HepG2 (cell line): ENCODE measurements at regions not wholly inside any gene's neighbourhood (a gene's known extent, or its start where the extent isn't known, plus 50 kb on each side); places are given as distances from the start of the nearest gene placed in this dataset.

Source experiments
- ARNTL ChIP-seq: sonication (generic); formaldehyde crosslinking; IDR thresholded peaks from 2 replicates; pipeline ENCODE4 v1.4.0; 2020; ENCODE audit warnings: mild to moderate bottlenecking, missing genetic modification reagents
- FOXO1 ChIP-seq: sonication (generic); formaldehyde crosslinking; IDR thresholded peaks from 2 replicates; pipeline ENCODE4 v1.4.0; 2020; ENCODE audit warnings: missing genetic modification reagents
- MTF2 ChIP-seq: sonication (generic); formaldehyde crosslinking; IDR thresholded peaks from 2 replicates; pipeline ENCODE4 v1.5.0; 2020; ENCODE audit warnings: missing genetic modification reagents, borderline replicate concordance
- SMAD9 ChIP-seq: sonication (generic); formaldehyde crosslinking; IDR thresholded peaks from 2 replicates; pipeline ENCODE4 v1.5.1; 2020; ENCODE audit warnings: mild to moderate bottlenecking, missing genetic modification reagents
- ZNF282 ChIP-seq: fragments of 450-650 bp; IDR thresholded peaks from 2 replicates; pipeline ENCODE4 v1.6.1; 2018; ENCODE audit not compliant: partially characterized antibody
- TF ChIP-seq, protein P1 (sequence below): sonication (generic); formaldehyde crosslinking; IDR thresholded peaks from 2 replicates; pipeline ENCODE4 v1.8.0; 2022; ENCODE audit warnings: missing genetic modification reagents, mild to moderate bottlenecking, moderate library complexity, borderline replicate concordance
- TF ChIP-seq, protein P2 (sequence below): sonication (generic); formaldehyde crosslinking; IDR thresholded peaks from 2 replicates; pipeline ENCODE4 v1.5.0; 2020; ENCODE audit warnings: mild to moderate bottlenecking, missing genetic modification reagents, borderline replicate concordance
- TF ChIP-seq, protein P3 (sequence below), 2 experiments: sonication (generic) in 1 of 2; formaldehyde crosslinking in 1 of 2; IDR thresholded peaks; 2 replicates each; pipeline versions ENCODE4 v1.4.0 to v1.6.1; 2018 to 2020; ENCODE audit warnings: missing genetic modification reagents in 2 of 2, borderline replicate concordance in 1 of 2, low read depth in 1 of 2, mild to moderate bottlenecking in 1 of 2, missing biosample characterization in 1 of 2

DNA sequence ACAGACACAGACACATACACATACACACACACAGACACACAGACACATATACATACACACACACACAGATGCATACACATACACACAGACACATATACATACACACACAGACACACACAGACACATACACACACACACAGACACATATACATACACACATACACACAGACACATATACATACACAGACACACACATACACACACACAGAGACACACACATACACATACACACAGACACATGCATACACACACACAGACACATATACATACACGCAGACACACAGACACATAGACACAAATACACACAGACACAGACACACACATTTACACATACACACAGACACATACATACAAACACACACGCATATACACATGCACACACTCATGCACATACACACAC lies 81.5 kb upstream of the ARL4C start (continued):
- no peak for TF ChIP-seq ARNTL (CRISPR knock-in tag)
- no peak for TF ChIP-seq MTF2 (CRISPR knock-in tag)
- TF ChIP-seq SMAD9 (CRISPR knock-in tag), result no peak
- TF ChIP-seq, protein P1, sequence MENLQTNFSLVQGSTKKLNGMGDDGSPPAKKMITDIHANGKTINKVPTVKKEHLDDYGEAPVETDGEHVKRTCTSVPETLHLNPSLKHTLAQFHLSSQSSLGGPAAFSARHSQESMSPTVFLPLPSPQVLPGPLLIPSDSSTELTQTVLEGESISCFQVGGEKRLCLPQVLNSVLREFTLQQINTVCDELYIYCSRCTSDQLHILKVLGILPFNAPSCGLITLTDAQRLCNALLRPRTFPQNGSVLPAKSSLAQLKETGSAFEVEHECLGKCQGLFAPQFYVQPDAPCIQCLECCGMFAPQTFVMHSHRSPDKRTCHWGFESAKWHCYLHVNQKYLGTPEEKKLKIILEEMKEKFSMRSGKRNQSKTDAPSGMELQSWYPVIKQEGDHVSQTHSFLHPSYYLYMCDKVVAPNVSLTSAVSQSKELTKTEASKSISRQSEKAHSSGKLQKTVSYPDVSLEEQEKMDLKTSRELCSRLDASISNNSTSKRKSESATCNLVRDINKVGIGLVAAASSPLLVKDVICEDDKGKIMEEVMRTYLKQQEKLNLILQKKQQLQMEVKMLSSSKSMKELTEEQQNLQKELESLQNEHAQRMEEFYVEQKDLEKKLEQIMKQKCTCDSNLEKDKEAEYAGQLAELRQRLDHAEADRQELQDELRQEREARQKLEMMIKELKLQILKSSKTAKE (CRISPR knock-in tag), result 0 out of 2 replicates have a peak, but pooled peaks have one; percentile 18
- no peak for TF ChIP-seq FOXO1 (CRISPR knock-in tag)
- TF ChIP-seq ZNF282, result peak; percentile 88
- TF ChIP-seq, protein P2, sequence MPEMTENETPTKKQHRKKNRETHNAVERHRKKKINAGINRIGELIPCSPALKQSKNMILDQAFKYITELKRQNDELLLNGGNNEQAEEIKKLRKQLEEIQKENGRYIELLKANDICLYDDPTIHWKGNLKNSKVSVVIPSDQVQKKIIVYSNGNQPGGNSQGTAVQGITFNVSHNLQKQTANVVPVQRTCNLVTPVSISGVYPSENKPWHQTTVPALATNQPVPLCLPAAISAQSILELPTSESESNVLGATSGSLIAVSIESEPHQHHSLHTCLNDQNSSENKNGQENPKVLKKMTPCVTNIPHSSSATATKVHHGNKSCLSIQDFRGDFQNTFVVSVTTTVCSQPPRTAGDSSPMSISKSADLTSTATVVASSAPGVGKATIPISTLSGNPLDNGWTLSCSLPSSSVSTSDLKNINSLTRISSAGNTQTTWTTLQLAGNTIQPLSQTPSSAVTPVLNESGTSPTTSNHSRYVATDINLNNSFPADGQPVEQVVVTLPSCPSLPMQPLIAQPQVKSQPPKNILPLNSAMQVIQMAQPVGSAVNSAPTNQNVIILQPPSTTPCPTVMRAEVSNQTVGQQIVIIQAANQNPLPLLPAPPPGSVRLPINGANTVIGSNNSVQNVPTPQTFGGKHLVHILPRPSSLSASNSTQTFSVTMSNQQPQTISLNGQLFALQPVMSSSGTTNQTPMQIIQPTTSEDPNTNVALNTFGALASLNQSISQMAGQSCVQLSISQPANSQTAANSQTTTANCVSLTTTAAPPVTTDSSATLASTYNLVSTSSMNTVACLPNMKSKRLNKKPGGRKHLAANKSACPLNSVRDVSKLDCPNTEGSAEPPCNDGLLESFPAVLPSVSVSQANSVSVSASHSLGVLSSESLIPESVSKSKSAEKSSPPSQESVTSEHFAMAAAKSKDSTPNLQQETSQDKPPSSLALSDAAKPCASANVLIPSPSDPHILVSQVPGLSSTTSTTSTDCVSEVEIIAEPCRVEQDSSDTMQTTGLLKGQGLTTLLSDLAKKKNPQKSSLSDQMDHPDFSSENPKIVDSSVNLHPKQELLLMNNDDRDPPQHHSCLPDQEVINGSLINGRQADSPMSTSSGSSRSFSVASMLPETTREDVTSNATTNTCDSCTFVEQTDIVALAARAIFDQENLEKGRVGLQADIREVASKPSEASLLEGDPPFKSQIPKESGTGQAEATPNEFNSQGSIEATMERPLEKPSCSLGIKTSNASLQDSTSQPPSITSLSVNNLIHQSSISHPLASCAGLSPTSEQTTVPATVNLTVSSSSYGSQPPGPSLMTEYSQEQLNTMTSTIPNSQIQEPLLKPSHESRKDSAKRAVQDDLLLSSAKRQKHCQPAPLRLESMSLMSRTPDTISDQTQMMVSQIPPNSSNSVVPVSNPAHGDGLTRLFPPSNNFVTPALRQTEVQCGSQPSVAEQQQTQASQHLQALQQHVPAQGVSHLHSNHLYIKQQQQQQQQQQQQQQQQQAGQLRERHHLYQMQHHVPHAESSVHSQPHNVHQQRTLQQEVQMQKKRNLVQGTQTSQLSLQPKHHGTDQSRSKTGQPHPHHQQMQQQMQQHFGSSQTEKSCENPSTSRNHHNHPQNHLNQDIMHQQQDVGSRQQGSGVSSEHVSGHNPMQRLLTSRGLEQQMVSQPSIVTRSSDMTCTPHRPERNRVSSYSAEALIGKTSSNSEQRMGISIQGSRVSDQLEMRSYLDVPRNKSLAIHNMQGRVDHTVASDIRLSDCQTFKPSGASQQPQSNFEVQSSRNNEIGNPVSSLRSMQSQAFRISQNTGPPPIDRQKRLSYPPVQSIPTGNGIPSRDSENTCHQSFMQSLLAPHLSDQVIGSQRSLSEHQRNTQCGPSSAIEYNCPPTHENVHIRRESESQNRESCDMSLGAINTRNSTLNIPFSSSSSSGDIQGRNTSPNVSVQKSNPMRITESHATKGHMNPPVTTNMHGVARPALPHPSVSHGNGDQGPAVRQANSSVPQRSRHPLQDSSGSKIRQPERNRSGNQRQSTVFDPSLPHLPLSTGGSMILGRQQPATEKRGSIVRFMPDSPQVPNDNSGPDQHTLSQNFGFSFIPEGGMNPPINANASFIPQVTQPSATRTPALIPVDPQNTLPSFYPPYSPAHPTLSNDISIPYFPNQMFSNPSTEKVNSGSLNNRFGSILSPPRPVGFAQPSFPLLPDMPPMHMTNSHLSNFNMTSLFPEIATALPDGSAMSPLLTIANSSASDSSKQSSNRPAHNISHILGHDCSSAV (CRISPR knock-in tag), result no peak
- TF ChIP-seq, protein P3, sequence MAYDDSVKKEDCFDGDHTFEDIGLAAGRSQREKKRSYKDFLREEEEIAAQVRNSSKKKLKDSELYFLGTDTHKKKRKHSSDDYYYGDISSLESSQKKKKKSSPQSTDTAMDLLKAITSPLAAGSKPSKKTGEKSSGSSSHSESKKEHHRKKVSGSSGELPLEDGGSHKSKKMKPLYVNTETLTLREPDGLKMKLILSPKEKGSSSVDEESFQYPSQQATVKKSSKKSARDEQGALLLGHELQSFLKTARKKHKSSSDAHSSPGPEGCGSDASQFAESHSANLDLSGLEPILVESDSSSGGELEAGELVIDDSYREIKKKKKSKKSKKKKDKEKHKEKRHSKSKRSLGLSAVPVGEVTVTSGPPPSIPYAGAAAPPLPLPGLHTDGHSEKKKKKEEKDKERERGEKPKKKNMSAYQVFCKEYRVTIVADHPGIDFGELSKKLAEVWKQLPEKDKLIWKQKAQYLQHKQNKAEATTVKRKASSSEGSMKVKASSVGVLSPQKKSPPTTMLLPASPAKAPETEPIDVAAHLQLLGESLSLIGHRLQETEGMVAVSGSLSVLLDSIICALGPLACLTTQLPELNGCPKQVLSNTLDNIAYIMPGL (CRISPR knock-in tag; IDR thresholded peaks at IDR 0.05; ENCODE audit: borderline replicate concordance in 1 of 2, low read depth in 1 of 2), result no peak
